Liver (tissue), 8 donors: ENCODE measurements at regions not wholly inside any gene's neighbourhood (a gene's known extent, or its start where the extent isn't known, plus 50 kb on each side); places are given as distances from the start of the nearest gene placed in this dataset.

Experiments used
- DNase-seq: peaks from one replicate; pipeline ENCODE4 v3.0.0-alpha.2; 2017; ENCODE audit warnings: low spot score
- H3K27ac ChIP-seq, 2 donors: one replicate each; pipeline ENCODE4 v1.7.0; 2013; ENCODE audit warnings: inconsistent platforms in 2 of 2, low read length in 2 of 2, control low read depth in 1 of 2, low read depth in 1 of 2, mild to moderate bottlenecking in 1 of 2
- H3K27me3 ChIP-seq, 4 donors: one replicate each; pipeline versions ENCODE4 v1.6.1 to v1.7.0; 2013; ENCODE audit warnings: low read length in 3 of 4, inconsistent platforms in 1 of 4, mild to moderate bottlenecking in 1 of 4, moderate library complexity in 1 of 4; ENCODE audit not compliant: control insufficient read depth in 4 of 4, insufficient read depth in 4 of 4
- H3K36me3 ChIP-seq, 4 donors: one replicate each; pipeline versions ENCODE4 v1.6.1 to v1.7.0; 2013; ENCODE audit warnings: low read length in 3 of 4, mild to moderate bottlenecking in 3 of 4, low read depth in 1 of 4, moderate library complexity in 1 of 4; ENCODE audit not compliant: control insufficient read depth in 4 of 4, insufficient read depth in 3 of 4
- H3K4me1 ChIP-seq, 4 donors: one replicate each; pipeline versions ENCODE4 v1.6.1 to v1.7.0; 2013; ENCODE audit warnings: low read length in 3 of 4, mild to moderate bottlenecking in 3 of 4, moderate library complexity in 1 of 4; ENCODE audit not compliant: control insufficient read depth in 4 of 4, insufficient read depth in 4 of 4
- H3K4me3 ChIP-seq, 3 donors: one replicate each; pipeline versions ENCODE4 v1.6.1 to v1.7.0; 2013; ENCODE audit warnings: low read length in 3 of 3, control low read depth in 1 of 3, low read depth in 1 of 3, mild to moderate bottlenecking in 1 of 3
- H3K9ac ChIP-seq, 2 donors: one replicate each; pipeline ENCODE4 v1.7.0; 2013; ENCODE audit warnings: low read length in 2 of 2, mild to moderate bottlenecking in 2 of 2, moderate library complexity in 2 of 2, control low read depth in 1 of 2, low read depth in 1 of 2
- H3K9me3 ChIP-seq, 4 donors: one replicate each; pipeline versions ENCODE4 v1.6.1 to v1.7.0; 2013; ENCODE audit warnings: low read length in 3 of 4; ENCODE audit not compliant: control insufficient read depth in 4 of 4
- EGR1 ChIP-seq, 2 donors: IDR thresholded peaks; 2 replicates each; pipeline ENCODE4 v1.6.1; 2016 to 2018; ENCODE audit warnings: antibody characterized with exemption in 2 of 2, low read depth in 2 of 2
- FOXA1 ChIP-seq: IDR thresholded peaks from 2 replicates; pipeline ENCODE4 v1.6.1; 2016; ENCODE audit warnings: antibody characterized with exemption
- FOXA2 ChIP-seq: IDR thresholded peaks from 2 replicates; pipeline ENCODE4 v1.6.1; 2016; ENCODE audit warnings: antibody characterized with exemption
- GABPA ChIP-seq, 2 donors: IDR thresholded peaks in 1 of 2; conservative IDR thresholded peaks in 1 of 2; 2 replicates each; pipeline ENCODE4 v1.6.1; 2016; ENCODE audit warnings: antibody characterized with exemption in 2 of 2, mild to moderate bottlenecking in 1 of 2, moderate library complexity in 1 of 2
- HNF4A ChIP-seq, 2 donors: conservative IDR thresholded peaks; 2 replicates each; pipeline ENCODE4 v1.6.1; 2016; ENCODE audit warnings: antibody characterized with exemption in 2 of 2, mild to moderate bottlenecking in 2 of 2
- HNF4G ChIP-seq: IDR thresholded peaks from 2 replicates; pipeline ENCODE4 v1.6.1; 2016; ENCODE audit warnings: antibody characterized with exemption
- JUND ChIP-seq, 2 donors: IDR thresholded peaks; 2 replicates each; pipeline ENCODE4 v1.6.1; 2016; ENCODE audit warnings: antibody characterized with exemption in 2 of 2
- NR2F2 ChIP-seq: IDR thresholded peaks from 2 replicates; pipeline ENCODE4 v1.6.1; 2016; ENCODE audit warnings: antibody characterized with exemption
- RXRA ChIP-seq, 2 donors: IDR thresholded peaks; 2 replicates each; pipeline ENCODE4 v1.6.1; 2017 to 2018; ENCODE audit warnings: antibody characterized with exemption in 2 of 2, mild to moderate bottlenecking in 1 of 2
- SP1 ChIP-seq: IDR thresholded peaks from 2 replicates; pipeline ENCODE4 v1.6.1; 2018; ENCODE audit warnings: antibody characterized with exemption, mild to moderate bottlenecking
- TAF1 ChIP-seq: conservative IDR thresholded peaks from 2 replicates; pipeline ENCODE4 v1.6.1; 2016; ENCODE audit warnings: antibody characterized with exemption, mild to moderate bottlenecking
- WGBS: extraction: QIAGEN DNeasy Blood & Tissue Kit; methylation state at CpG from one replicate; pipeline ENCODE4 v1.1.7; 2013; 5-methylcytosine and 5-hydroxymethylcytosine counted together
- TF ChIP-seq, protein P1 (sequence below): fragments of 150-350 bp; IDR thresholded peaks from 2 replicates; pipeline ENCODE4 v1.5.1; 2017; ENCODE audit warnings: improper control_type of control experiment, low read depth, low read length; ENCODE audit not compliant: missing input control
- TF ChIP-seq, protein P2 (sequence below): IDR thresholded peaks from 2 replicates; pipeline ENCODE4 v1.6.1; 2016; ENCODE audit warnings: antibody characterized with exemption
- TF ChIP-seq, protein P3 (sequence below): IDR thresholded peaks from 2 replicates; pipeline ENCODE4 v1.6.1; 2016; ENCODE audit warnings: antibody characterized with exemption, mild to moderate bottlenecking
- TF ChIP-seq, protein P4 (sequence below): IDR thresholded peaks from 2 replicates; pipeline ENCODE4 v1.6.1; 2016; ENCODE audit warnings: antibody characterized with exemption
- donor health status: healthy.
- donor health status: healthy.
- donor health status: healthy.
- donor health status: healthy.
- donor health status: healthy.

DNA sequence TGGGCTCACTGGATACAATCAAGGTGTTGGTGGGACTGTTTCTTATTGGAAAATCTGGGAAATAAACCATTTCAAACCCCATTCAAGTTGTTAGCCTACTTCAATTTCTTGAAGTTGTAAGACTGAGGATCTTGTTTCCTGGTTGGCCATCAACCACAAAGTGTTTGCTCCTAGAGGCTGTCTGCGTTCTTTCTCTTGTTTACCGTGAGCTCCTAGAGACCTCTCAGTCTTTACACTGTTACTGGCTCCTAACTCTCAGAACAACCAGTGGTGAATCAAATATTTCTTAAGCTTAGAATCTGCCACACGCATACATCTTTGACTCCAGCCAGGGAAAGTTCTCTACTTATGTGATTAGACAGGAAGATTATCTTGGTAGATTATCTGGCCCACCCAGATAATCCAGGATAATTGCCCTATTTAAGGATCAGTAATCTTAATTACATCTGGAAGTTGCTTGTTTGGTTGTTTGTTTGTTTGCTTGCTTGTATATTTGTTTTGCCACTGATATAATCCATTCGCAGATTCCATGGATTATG, 798.7 kb downstream of the IPMK start:
- H3K4me3 ChIP-seq = no peak overlapping the region
- no peaks in the 10 kb centered on the region for H3K4me1 ChIP-seq
- no peaks in the 10 kb centered on the region for H3K9me3 ChIP-seq
- no peak overlapping the region for H3K27ac ChIP-seq
- no peak for TF ChIP-seq EGR1 (IDR thresholded peaks at IDR 0.05; ENCODE audit: low read depth in 2 of 2)
- TF ChIP-seq HNF4A (conservative IDR thresholded peaks at IDR 0.05) = no peak
- TF ChIP-seq SP1 = no peak
- no peak for TF ChIP-seq GABPA (IDR thresholded peaks at IDR 0.05 in 1 of 2, conservative IDR thresholded peaks at IDR 0.05 in 1 of 2)
- TF ChIP-seq JUND (IDR thresholded peaks at IDR 0.05) = no peak
- TF ChIP-seq TAF1 = no peak
- TF ChIP-seq RXRA (IDR thresholded peaks at IDR 0.05) = no peak
- TF ChIP-seq FOXA2 = no peak
- no peak for TF ChIP-seq NR2F2
- TF ChIP-seq FOXA1 = no peak
- TF ChIP-seq, protein P1, sequence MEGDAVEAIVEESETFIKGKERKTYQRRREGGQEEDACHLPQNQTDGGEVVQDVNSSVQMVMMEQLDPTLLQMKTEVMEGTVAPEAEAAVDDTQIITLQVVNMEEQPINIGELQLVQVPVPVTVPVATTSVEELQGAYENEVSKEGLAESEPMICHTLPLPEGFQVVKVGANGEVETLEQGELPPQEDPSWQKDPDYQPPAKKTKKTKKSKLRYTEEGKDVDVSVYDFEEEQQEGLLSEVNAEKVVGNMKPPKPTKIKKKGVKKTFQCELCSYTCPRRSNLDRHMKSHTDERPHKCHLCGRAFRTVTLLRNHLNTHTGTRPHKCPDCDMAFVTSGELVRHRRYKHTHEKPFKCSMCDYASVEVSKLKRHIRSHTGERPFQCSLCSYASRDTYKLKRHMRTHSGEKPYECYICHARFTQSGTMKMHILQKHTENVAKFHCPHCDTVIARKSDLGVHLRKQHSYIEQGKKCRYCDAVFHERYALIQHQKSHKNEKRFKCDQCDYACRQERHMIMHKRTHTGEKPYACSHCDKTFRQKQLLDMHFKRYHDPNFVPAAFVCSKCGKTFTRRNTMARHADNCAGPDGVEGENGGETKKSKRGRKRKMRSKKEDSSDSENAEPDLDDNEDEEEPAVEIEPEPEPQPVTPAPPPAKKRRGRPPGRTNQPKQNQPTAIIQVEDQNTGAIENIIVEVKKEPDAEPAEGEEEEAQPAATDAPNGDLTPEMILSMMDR = no peak
- TF ChIP-seq, protein P2, sequence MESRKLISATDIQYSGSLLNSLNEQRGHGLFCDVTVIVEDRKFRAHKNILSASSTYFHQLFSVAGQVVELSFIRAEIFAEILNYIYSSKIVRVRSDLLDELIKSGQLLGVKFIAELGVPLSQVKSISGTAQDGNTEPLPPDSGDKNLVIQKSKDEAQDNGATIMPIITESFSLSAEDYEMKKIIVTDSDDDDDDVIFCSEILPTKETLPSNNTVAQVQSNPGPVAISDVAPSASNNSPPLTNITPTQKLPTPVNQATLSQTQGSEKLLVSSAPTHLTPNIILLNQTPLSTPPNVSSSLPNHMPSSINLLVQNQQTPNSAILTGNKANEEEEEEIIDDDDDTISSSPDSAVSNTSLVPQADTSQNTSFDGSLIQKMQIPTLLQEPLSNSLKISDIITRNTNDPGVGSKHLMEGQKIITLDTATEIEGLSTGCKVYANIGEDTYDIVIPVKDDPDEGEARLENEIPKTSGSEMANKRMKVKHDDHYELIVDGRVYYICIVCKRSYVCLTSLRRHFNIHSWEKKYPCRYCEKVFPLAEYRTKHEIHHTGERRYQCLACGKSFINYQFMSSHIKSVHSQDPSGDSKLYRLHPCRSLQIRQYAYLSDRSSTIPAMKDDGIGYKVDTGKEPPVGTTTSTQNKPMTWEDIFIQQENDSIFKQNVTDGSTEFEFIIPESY = no peak
- TF ChIP-seq, protein P3, sequence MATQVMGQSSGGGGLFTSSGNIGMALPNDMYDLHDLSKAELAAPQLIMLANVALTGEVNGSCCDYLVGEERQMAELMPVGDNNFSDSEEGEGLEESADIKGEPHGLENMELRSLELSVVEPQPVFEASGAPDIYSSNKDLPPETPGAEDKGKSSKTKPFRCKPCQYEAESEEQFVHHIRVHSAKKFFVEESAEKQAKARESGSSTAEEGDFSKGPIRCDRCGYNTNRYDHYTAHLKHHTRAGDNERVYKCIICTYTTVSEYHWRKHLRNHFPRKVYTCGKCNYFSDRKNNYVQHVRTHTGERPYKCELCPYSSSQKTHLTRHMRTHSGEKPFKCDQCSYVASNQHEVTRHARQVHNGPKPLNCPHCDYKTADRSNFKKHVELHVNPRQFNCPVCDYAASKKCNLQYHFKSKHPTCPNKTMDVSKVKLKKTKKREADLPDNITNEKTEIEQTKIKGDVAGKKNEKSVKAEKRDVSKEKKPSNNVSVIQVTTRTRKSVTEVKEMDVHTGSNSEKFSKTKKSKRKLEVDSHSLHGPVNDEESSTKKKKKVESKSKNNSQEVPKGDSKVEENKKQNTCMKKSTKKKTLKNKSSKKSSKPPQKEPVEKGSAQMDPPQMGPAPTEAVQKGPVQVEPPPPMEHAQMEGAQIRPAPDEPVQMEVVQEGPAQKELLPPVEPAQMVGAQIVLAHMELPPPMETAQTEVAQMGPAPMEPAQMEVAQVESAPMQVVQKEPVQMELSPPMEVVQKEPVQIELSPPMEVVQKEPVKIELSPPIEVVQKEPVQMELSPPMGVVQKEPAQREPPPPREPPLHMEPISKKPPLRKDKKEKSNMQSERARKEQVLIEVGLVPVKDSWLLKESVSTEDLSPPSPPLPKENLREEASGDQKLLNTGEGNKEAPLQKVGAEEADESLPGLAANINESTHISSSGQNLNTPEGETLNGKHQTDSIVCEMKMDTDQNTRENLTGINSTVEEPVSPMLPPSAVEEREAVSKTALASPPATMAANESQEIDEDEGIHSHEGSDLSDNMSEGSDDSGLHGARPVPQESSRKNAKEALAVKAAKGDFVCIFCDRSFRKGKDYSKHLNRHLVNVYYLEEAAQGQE = no peak
- TF ChIP-seq HNF4G = no peak
- H3K9ac ChIP-seq = no peak overlapping the region
- WGBS = 40% methylated on average over 4 of the region's 4 CpGs
- DNase-seq = no peak
- no peaks in the 10 kb centered on the region for H3K27me3 ChIP-seq
- no peaks in the 10 kb centered on the region for H3K36me3 ChIP-seq

DNA sequence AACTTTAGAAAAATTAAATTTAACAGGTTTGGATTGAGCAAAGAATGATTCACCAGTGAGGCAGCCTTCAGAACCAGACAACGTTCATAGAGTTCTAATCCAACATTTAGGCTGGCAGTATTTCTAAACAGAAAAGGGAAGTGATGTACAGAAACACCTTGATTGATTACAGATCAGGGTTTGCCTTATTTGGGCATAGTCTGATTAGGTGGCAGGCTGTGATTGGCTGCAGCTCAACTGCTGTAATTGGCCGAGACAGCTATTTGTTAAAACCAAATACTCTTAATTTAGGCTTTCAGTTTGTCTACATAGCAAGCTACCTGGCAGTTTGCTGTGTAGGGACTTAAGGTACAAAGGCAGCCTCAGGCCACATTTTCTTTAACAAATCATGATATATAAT, 802.5 kb downstream of the IPMK start:
- TF ChIP-seq, protein P4, sequence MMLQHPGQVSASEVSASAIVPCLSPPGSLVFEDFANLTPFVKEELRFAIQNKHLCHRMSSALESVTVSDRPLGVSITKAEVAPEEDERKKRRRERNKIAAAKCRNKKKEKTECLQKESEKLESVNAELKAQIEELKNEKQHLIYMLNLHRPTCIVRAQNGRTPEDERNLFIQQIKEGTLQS = no peak
- Histone ChIP-seq H3K4me3 (no peak overlapping the region), H3K9ac (no peak overlapping the region), H3K27me3 (no peaks in the 10 kb centered on the region), H3K27ac (no peak overlapping the region), H3K4me1 (no peaks in the 10 kb centered on the region), H3K9me3 (no peaks in the 10 kb centered on the region), H3K36me3 (no peaks in the 10 kb centered on the region)
- WGBS = 71% methylated on average over 2 of the region's 2 CpGs
- DNase-seq = no peak
